HFFc6 (cell line): ENCODE measurements at regions not wholly inside any gene's neighbourhood (a gene's known extent, or its start where the extent isn't known, plus 50 kb on each side); places are given as distances from the start of the nearest gene placed in this dataset.

Source experiments
- DNase-seq: peaks from one replicate; pipeline ENCODE4 v3.0.0-alpha.2; 2018
- H3K27ac Mint-ChIP-seq: 2 replicates; pipeline ENCODE4 v1.8.0; 2020; ENCODE audit warnings: mild to moderate bottlenecking, mixed read lengths
- H3K27me3 Mint-ChIP-seq: 2 replicates; pipeline ENCODE4 v1.8.0; 2021; ENCODE audit warnings: mild to moderate bottlenecking, moderate library complexity, mixed read lengths; ENCODE audit not compliant: insufficient read depth
- H3K36me3 Mint-ChIP-seq: 2 replicates; pipeline ENCODE4 v1.8.0; 2021; ENCODE audit warnings: low read depth, mixed read lengths
- H3K4me1 Mint-ChIP-seq: 2 replicates; pipeline ENCODE4 v1.8.0; 2020; ENCODE audit warnings: low read depth, mixed read lengths
- H3K4me3 Mint-ChIP-seq: 2 replicates; pipeline ENCODE4 v1.8.0; 2020; ENCODE audit warnings: mild to moderate bottlenecking, moderate library complexity, mixed read lengths
- H3K9me3 Mint-ChIP-seq: 2 replicates; pipeline ENCODE4 v1.8.0; 2020; ENCODE audit warnings: mild to moderate bottlenecking, mixed read lengths
- CTCF ChIP-seq: fragments of 200-600 bp; sonication (generic); IDR thresholded peaks from 2 replicates; pipeline ENCODE4 v1.5.0; 2021; ENCODE audit warnings: antibody characterized with exemption, mild to moderate bottlenecking

GRCh38 chr20:48552550-48552949 lies 275.2 kb downstream of the PREX1 start:
- no peak for TF ChIP-seq CTCF
- Mint-ChIP-seq H3K27ac (no peak overlapping the region), H3K4me3 (no peak overlapping the region), H3K36me3 (no peaks in the 10 kb centered on the region), H3K4me1 (no peaks in the 10 kb centered on the region), H3K9me3 (no peaks in the 10 kb centered on the region), H3K27me3 (peaks cover 16% of the 10 kb centered on the region)
- no peak for DNase-seq

GRCh38 chr20:48550814-48551213 lies 277.0 kb downstream of the PREX1 start:
- H3K27me3 Mint-ChIP-seq = peaks cover 22% of the 10 kb centered on the region
- TF ChIP-seq CTCF = no peak
- H3K9me3 Mint-ChIP-seq = no peaks in the 10 kb centered on the region
- no peak overlapping the region for H3K4me3 Mint-ChIP-seq
- DNase-seq = no peak
- no peak overlapping the region for H3K27ac Mint-ChIP-seq
- no peaks in the 10 kb centered on the region for H3K4me1 Mint-ChIP-seq
- H3K36me3 Mint-ChIP-seq = no peaks in the 10 kb centered on the region

- Mint-ChIP-seq H3K27ac (no peak overlapping the region), H3K9me3 (no peaks in the 10 kb centered on the region), H3K36me3 (no peaks in the 10 kb centered on the region), H3K4me3 (no peak overlapping the region), H3K27me3 (peaks cover 24% of the 10 kb centered on the region), H3K4me1 (no peaks in the 10 kb centered on the region)
- no peak for DNase-seq
- no peak for TF ChIP-seq CTCF
Measured at GRCh38 chr20:48547664-48548063, 280.1 kb downstream of the PREX1 start.

GRCh38 chr20:48544402-48545339 lies 283.1 kb downstream of the PREX1 start:
- DNase-seq = no peak
- Mint-ChIP-seq H3K36me3 (no peaks in the 10 kb centered on the region), H3K4me3 (no peak overlapping the region), H3K27me3 (peaks cover 28% of the 10 kb centered on the region), H3K9me3 (peaks cover 3% of the 10 kb centered on the region; the same call in 1 of the 2 replicates), H3K27ac (no peak overlapping the region), H3K4me1 (no peaks in the 10 kb centered on the region)
- no peak for TF ChIP-seq CTCF

GRCh38 chr20:48541581-48542071 lies 286.2 kb downstream of the PREX1 start:
- peaks cover 18% of the 10 kb centered on the region for H3K4me1 Mint-ChIP-seq
- peaks cover 27% of the 10 kb centered on the region for H3K27me3 Mint-ChIP-seq
- H3K9me3 Mint-ChIP-seq = peaks cover 3% of the 10 kb centered on the region; the same call in 1 of the 2 replicates
- no peak overlapping the region for H3K27ac Mint-ChIP-seq
- TF ChIP-seq CTCF = no peak
- no peak overlapping the region for H3K4me3 Mint-ChIP-seq
- DNase-seq = no peak
- no peaks in the 10 kb centered on the region for H3K36me3 Mint-ChIP-seq
